IPS-18a (cell line): ENCODE measurements at regions not wholly inside any gene's neighbourhood (a gene's known extent, or its start where the extent isn't known, plus 50 kb on each side); places are given as distances from the start of the nearest gene placed in this dataset.
"Not testable (repeated sequence)": the region's sequence is repeated elsewhere in the genome, so short reads cannot be mapped to it uniquely, and the experiment has no call there.

Experiments
- H3K27ac ChIP-seq: one replicate; pipeline ENCODE4 v1.5.1; 2013; ENCODE audit warnings: low read length
- H3K27me3 ChIP-seq: one replicate; pipeline ENCODE4 v1.6.1; 2013; ENCODE audit warnings: mild to moderate bottlenecking, low read length; ENCODE audit not compliant: control insufficient read depth, insufficient read depth
- H3K36me3 ChIP-seq: one replicate; pipeline ENCODE4 v1.6.1; 2013; ENCODE audit warnings: low read depth, low read length; ENCODE audit not compliant: control insufficient read depth
- H3K4me1 ChIP-seq: one replicate; pipeline ENCODE4 v1.6.1; 2013; ENCODE audit warnings: low read depth, low read length; ENCODE audit not compliant: control insufficient read depth
- H3K4me3 ChIP-seq: one replicate; pipeline ENCODE4 v1.5.1; 2013; ENCODE audit warnings: low read length
- H3K9ac ChIP-seq: one replicate; pipeline ENCODE4 v1.6.1; 2013; ENCODE audit warnings: mild to moderate bottlenecking, low read length, moderate library complexity
- H3K9me3 ChIP-seq: one replicate; pipeline ENCODE4 v1.6.1; 2013; ENCODE audit warnings: low read depth, low read length; ENCODE audit not compliant: control insufficient read depth

DNA sequence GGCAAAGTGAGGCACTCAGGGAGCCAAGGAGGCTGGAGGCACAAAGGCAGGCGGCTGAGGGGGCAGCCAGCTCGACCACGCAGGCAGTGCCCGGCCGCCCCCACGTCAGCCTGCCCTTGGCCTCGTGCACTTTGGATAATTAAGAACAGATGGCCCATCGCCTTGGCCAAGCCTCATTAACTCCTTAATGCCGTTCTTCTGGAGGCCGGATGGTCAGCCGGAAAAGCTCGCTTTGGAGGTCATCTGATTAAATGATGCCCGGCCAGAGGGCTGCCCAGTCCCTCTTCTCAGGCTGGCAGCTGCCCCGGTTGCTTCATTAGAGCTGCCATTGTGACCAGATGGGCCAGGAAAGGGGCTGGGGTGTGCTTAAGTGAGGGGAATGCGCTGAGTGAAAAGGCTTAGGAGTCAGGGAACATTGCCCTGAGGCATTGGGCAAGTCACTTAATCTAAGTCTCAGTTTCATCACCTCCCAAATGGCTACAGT is 364.0 kb downstream of the NPIPA8 start:
- Histone ChIP-seq H3K4me3 (no peak overlapping the region), H3K36me3 (no peaks in the 10 kb centered on the region), H3K27ac (no peak overlapping the region), H3K9ac (no peak overlapping the region), H3K9me3 (no peaks in the 10 kb centered on the region), H3K27me3 (no peaks in the 10 kb centered on the region), H3K4me1 (no peaks in the 10 kb centered on the region)

DNA sequence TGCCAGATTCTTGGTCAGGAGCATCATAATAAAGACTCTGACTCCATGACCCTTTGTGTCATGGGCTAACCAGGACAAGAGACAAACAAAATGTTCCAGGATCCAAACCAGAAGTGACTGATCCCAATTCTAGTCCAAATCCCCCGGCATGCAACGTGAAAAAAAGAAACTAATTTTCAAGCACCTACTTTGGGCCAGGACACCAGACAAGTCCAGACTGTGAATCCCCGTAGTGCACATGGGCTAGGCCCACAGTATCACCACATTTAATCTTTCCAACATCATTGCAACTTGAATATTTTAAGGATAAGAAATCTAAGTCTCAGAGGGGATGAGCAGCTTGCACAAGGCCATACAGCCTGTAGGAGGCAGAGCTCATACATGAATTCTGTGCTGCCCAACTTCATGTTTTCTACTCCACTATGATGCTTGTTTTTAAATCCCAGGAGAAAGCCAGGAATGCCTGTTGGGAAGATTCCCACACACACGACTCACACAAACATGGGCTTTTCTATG is 365.7 kb downstream of the NPIPA8 start:
- Histone ChIP-seq H3K27ac (no peak overlapping the region), H3K4me1 (no peaks in the 10 kb centered on the region), H3K4me3 (no peak overlapping the region), H3K27me3 (no peaks in the 10 kb centered on the region), H3K9ac (no peak overlapping the region), H3K9me3 (no peaks in the 10 kb centered on the region), H3K36me3 (no peaks in the 10 kb centered on the region)

DNA sequence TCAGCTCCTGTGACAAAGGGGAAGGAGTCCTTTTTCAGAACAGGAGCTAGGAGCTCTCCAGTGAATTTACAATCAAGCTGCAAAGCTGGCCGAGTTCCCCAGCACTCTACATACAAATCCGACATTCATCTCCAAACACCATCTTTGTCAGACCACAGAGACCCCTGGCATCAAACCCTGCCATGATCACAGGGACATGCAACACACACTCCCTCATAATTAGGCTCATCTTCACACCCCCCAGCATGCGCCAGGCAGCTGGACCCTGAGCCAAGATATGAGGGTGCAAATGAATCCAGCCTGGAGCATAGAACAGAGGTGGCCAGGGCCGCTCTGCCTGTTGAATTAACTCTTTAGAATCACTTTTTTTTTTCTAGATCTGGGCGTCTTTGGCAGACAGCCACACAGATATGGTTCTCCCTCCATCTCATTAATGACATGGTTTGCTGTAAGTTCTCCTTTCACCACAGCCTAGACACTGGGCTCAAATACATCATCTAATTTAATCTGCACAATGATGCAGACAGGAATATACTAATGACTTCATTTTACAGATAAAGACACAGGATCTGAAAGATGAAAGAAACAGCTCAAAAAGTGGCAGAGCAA is 366.3 kb downstream of the NPIPA8 start:
- H3K36me3 ChIP-seq: no peaks in the 10 kb centered on the region
- no peak overlapping the region for H3K9ac ChIP-seq
- H3K27me3 ChIP-seq: no peaks in the 10 kb centered on the region
- no peaks in the 10 kb centered on the region for H3K4me1 ChIP-seq
- no peak overlapping the region for H3K27ac ChIP-seq
- no peak overlapping the region for H3K4me3 ChIP-seq
- no peaks in the 10 kb centered on the region for H3K9me3 ChIP-seq

DNA sequence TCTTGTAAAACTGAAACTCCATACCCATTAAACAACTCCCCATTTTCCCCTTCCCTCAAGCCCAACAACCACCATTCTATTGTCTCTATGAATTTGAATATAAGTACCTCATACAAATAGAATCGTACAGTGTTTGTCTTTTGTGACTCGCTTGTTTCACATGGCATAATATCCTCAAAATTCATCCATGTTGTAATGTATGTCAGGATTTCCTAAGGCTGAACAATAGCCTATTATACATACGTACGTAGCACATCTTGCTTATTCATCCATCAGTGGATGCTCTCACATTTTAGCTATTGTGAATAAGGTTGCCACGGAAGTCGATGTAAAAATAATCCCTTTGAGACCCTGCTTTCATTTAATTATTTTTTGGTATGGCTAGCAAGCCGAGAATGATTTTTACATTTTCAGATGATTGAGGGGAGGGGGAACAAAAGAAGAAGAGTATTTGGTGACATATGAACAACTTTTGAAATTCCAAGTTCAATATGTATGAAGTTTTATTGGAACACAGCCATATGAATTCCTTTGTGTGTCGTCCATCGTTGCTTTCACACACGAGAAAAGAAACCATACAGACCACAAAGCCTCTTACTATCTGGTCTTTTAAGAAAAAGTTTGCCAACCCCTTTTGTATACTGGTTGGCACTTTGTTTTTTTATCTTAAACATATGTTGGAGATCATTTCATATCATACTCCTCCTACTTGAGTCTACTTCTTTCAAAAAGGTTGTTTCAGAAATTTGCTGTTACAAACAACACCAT is 371.2 kb downstream of the NPIPA8 start:
- no peaks in the 10 kb centered on the region for H3K27me3 ChIP-seq
- H3K9ac ChIP-seq: no peak overlapping the region
- H3K9me3 ChIP-seq: no peaks in the 10 kb centered on the region
- H3K4me3 ChIP-seq: no peak overlapping the region
- H3K27ac ChIP-seq: no peak overlapping the region
- no peaks in the 10 kb centered on the region for H3K36me3 ChIP-seq
- peaks cover 5% of the 10 kb centered on the region for H3K4me1 ChIP-seq

DNA sequence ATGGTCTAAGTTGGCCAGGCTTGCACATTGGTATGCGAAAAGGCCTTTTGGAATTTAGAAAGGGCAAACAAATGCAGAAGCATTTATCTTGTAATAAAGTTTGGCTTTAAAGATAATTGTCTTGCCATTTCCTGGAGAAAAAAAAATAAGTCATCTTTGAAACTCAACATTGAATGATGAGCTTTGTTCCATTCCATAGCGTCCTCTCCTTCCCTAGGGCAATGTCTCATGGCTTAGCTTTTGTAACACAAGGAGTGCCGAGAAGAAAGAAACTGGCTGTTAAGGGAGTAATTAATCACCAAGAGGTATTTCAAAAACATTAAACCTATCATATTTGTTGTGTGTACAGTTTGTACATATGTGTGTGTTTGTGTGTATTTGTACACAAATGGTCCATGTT is 372.3 kb downstream of the NPIPA8 start:
- no peak overlapping the region for H3K9ac ChIP-seq
- no peaks in the 10 kb centered on the region for H3K36me3 ChIP-seq
- no peaks in the 10 kb centered on the region for H3K9me3 ChIP-seq
- H3K4me1 ChIP-seq: peaks cover 5% of the 10 kb centered on the region
- H3K27me3 ChIP-seq: no peaks in the 10 kb centered on the region
- H3K4me3 ChIP-seq: no peak overlapping the region
- no peak overlapping the region for H3K27ac ChIP-seq

DNA sequence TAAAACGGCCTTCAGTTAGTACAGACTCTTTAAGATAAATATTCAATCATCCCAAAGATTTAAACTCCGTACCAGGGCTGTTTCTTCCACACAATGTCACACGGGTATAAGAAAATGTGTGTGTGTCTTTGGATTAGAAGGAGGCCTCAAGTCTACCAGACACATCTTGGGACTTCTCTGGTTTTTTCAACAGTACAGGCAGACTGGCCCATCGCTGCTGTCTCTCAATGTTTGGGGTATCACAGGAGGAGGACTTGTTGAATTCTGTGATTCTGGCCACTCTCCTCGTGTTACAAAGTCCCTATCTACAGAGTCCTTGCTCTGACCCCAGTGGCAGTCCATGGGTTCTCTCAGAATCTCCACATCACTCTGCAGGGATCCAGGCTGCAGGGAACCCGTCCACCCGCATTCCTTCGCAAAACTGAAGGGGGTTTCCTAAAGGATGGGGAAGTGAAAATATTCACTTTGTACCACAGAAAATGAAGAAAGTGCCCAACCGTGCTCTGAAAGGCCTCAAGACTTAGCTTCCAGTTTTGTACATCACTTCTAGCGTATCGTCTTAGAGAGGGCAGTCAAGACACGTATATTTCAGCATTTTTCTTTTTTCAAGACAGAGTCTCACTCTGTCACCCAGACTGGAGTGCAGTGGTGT is 373.2 kb downstream of the NPIPA8 start:
- H3K27ac ChIP-seq: no peak overlapping the region

DNA sequence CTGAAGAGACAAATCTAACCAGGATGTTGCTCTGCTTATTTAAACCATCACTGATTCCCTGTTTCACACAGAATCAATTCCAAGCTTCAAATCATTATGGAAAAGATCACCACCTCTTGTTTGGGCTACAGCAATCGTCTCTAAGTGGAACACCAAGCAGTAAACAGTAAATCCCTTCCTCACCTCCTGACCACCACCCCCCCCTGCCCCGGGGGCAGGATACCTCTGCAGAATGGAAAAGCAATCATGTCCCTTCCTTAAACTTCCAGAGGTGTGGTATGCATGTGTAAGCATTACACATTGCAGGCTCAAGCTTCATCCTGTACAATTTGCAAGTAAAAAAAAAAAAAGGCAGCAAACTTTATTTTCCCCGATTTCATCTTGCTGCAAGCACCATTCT is 373.8 kb downstream of the NPIPA8 start:
- Histone ChIP-seq H3K27ac (no peak overlapping the region), H3K27me3 (no peaks in the 10 kb centered on the region), H3K4me3 (no peak overlapping the region), H3K9me3 (no peaks in the 10 kb centered on the region), H3K4me1 (peaks cover 5% of the 10 kb centered on the region), H3K36me3 (no peaks in the 10 kb centered on the region), H3K9ac (no peak overlapping the region)

More for the DNA sequence above, 373.2 kb downstream of the NPIPA8 start:
- H3K36me3 ChIP-seq: no peaks in the 10 kb centered on the region
- H3K9ac ChIP-seq: no peak overlapping the region
- H3K9me3 ChIP-seq: no peaks in the 10 kb centered on the region
- no peak overlapping the region for H3K4me3 ChIP-seq
- no peaks in the 10 kb centered on the region for H3K27me3 ChIP-seq
- peaks cover 5% of the 10 kb centered on the region for H3K4me1 ChIP-seq

DNA sequence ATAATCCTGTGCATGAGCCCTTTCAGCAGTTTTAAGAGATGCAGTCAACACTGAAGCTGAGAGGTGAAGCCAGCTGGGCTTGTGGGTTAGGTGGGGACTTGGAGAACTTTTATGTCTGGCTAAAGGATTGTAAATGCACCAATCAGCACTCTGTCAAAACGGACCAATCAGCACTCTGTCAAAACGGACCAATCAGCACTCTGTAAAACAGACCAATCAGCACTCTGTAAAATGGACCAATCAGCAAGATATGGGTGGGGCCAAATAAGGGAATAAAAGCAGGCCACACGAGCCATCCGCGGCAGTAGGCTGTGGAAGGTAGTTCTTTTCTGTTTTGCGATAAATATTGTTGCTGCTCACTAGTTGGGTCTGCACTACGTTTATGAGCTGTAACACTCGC is 374.7 kb downstream of the NPIPA8 start:
- H3K27me3 ChIP-seq, H3K4me3 ChIP-seq, H3K9ac ChIP-seq, H3K4me1 ChIP-seq, H3K27ac ChIP-seq, H3K36me3 ChIP-seq, H3K9me3 ChIP-seq: not testable (repeated sequence)

DNA sequence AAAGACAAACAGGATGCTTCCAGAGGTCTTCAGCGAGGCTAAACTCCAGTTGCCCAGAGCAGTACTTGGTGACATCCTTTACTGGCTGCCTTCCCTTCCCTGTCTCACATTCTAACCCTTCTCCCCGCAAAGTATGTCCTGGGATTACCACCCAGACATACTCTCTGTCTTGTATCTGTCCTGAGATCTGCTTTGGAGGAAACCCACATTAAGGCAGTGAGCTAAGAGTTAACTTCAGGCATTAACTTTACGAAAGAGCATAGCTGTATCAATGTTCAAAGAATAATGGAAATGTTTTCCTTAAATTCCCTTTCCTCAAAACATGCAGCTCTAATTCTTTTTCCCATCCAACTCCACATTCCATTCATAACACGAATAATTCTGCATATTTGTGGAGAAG is 385.2 kb downstream of the NPIPA8 start:
- Histone ChIP-seq H3K36me3 (no peaks in the 10 kb centered on the region), H3K9ac (no peak overlapping the region), H3K4me1 (peaks cover 4% of the 10 kb centered on the region), H3K9me3 (no peaks in the 10 kb centered on the region), H3K27me3 (no peaks in the 10 kb centered on the region), H3K27ac (no peak overlapping the region), H3K4me3 (no peak overlapping the region)

DNA sequence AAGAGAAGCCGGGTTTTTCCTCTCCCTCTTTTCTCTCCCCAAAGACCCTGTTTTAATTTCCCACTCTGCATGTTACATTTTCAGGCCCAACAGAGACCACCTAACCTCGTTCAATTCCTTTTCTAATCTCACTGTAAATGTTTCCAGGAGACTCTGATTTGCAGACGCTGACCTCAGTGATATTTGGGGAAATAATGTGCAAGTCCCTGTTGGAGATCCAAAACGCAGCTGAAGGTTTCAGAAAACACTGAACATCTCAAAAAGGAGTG is 386.6 kb downstream of the NPIPA8 start:
- Histone ChIP-seq H3K36me3 (no peaks in the 10 kb centered on the region), H3K4me1 (peaks cover 8% of the 10 kb centered on the region), H3K9me3 (no peaks in the 10 kb centered on the region), H3K27me3 (no peaks in the 10 kb centered on the region), H3K4me3 (no peak overlapping the region), H3K9ac (no peak overlapping the region), H3K27ac (no peak overlapping the region)

DNA sequence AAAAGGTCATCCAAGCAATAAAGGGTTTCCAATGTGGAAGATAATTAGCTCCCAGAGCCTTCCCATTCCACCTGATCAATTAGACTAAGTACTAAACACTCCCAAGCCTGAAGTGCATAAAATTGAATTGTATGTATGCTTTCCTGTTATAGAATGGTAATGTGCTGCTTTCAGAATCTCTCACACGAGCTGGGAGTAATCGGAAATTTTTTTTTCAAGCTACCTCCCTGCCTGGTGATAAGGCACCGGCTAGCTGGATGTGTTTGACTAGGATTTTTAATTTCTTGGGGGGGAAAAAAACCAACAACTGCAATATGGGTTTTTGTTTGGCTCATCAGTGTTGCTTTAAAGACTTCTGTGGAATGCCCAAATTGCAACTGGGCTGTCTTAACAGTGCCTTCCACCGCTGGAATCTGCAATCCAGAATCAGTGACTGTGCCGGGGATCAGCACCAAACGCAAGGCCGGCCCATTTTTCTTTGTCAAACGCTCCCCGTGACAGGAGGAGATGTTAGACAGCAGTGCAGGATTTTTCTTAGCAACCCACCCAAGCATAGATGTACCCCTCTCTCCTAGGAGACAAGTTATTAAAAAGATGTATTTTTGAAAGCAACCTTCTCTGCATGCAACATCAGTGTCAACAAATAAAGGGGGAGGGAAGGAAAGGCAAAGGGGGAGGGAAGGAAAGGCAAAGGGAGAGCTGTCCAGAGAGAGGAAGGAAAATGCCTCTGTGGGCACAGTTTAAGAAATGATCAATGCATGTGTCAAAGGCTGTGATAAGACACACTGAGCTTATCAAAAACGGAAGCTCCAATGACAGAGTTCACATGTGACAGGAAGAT is 387.2 kb downstream of the NPIPA8 start:
- H3K27ac ChIP-seq: no peak overlapping the region
- H3K27me3 ChIP-seq: no peaks in the 10 kb centered on the region
- H3K4me1 ChIP-seq: peaks cover 12% of the 10 kb centered on the region
- H3K36me3 ChIP-seq: no peaks in the 10 kb centered on the region
- H3K9ac ChIP-seq: no peak overlapping the region
- H3K9me3 ChIP-seq: no peaks in the 10 kb centered on the region
- H3K4me3 ChIP-seq: no peak overlapping the region
